Liver (tissue), 3 donors: ENCODE measurements at regions not wholly inside any gene's neighbourhood (a gene's known extent, or its start where the extent isn't known, plus 50 kb on each side); places are given as distances from the start of the nearest gene placed in this dataset.

Source experiments
- FOXA1 ChIP-seq: IDR thresholded peaks from 2 replicates; pipeline ENCODE4 v1.6.1; 2016; ENCODE audit warnings: antibody characterized with exemption
- RAD21 ChIP-seq, 2 donors: IDR thresholded peaks; 2 replicates each; pipeline ENCODE4 v1.6.1; 2016; ENCODE audit warnings: antibody characterized with exemption in 2 of 2, mild to moderate bottlenecking in 2 of 2
- TAF1 ChIP-seq: conservative IDR thresholded peaks from 2 replicates; pipeline ENCODE4 v1.6.1; 2016; ENCODE audit warnings: antibody characterized with exemption, mild to moderate bottlenecking
- YY1 ChIP-seq: IDR thresholded peaks from 2 replicates; pipeline ENCODE4 v1.6.1; 2016; ENCODE audit warnings: antibody characterized with exemption, mild to moderate bottlenecking
- TF ChIP-seq, protein P1 (sequence below): fragments of 150-350 bp; IDR thresholded peaks from 2 replicates; pipeline ENCODE4 v1.5.1; 2017; ENCODE audit warnings: improper control_type of control experiment, low read depth, low read length; ENCODE audit not compliant: missing input control
- donor health status: healthy.
- donor health status: healthy.

DNA sequence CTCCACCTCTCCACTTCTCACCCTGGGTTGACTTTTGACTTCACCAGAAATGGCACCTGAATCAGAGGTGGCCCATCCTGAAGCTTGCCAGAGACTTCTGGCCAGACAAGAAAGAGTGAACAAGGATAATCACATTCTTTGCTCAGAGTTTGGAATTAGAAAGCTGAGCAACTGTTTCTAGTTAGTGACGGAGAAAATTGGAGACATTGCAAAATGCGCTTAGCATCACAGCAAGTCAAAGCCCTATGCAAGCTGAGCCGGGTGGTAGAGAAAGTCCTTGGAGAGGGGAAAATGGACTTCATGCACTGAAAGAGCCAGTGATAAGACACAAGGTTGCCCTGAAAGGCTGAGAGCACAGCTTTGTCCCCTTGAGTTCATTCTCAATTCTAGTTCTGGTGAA is 161.8 kb downstream of the PAH start:
- TF ChIP-seq, protein P1, sequence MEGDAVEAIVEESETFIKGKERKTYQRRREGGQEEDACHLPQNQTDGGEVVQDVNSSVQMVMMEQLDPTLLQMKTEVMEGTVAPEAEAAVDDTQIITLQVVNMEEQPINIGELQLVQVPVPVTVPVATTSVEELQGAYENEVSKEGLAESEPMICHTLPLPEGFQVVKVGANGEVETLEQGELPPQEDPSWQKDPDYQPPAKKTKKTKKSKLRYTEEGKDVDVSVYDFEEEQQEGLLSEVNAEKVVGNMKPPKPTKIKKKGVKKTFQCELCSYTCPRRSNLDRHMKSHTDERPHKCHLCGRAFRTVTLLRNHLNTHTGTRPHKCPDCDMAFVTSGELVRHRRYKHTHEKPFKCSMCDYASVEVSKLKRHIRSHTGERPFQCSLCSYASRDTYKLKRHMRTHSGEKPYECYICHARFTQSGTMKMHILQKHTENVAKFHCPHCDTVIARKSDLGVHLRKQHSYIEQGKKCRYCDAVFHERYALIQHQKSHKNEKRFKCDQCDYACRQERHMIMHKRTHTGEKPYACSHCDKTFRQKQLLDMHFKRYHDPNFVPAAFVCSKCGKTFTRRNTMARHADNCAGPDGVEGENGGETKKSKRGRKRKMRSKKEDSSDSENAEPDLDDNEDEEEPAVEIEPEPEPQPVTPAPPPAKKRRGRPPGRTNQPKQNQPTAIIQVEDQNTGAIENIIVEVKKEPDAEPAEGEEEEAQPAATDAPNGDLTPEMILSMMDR = no peak
- TF ChIP-seq TAF1 (no peak), YY1 (no peak), RAD21 (IDR thresholded peaks at IDR 0.05) (no peak), FOXA1 (no peak)
